HG02798 (cell line): ENCODE measurements at regions not wholly inside any gene's neighbourhood (a gene's known extent, or its start where the extent isn't known, plus 50 kb on each side); places are given as distances from the start of the nearest gene placed in this dataset.
"Not testable (repeated sequence)": the region's sequence is repeated elsewhere in the genome, so short reads cannot be mapped to it uniquely, and the experiment has no call there.

Source experiments
- ATAC-seq: cut with Tn5 transposase; IDR thresholded peaks from one replicate; pipeline ENCODE4 v1.9.1; 2021; ENCODE audit warnings: mild to moderate bottlenecking; ENCODE audit not compliant: unreplicated experiment, poor library complexity

- not testable (repeated sequence) for ATAC-seq
Observed at GRCh38 chr9:40097992-40098391, 742.5 kb downstream of the SPATA31A1 start.

- ATAC-seq: not testable (repeated sequence)
Observed at GRCh38 chr9:40106003-40106782, 750.7 kb downstream of the SPATA31A1 start.

GRCh38 chr9:40106783-40107248 is 751.3 kb downstream of the SPATA31A1 start:
- ATAC-seq: not testable (repeated sequence)

GRCh38 chr9:40107251-40107650 is 751.8 kb downstream of the SPATA31A1 start:
- not testable (repeated sequence) for ATAC-seq

GRCh38 chr9:40108465-40108864 is 753.0 kb downstream of the SPATA31A1 start:
- not testable (repeated sequence) for ATAC-seq

- ATAC-seq: not testable (repeated sequence)
Observed at GRCh38 chr9:40110751-40111150, 755.3 kb downstream of the SPATA31A1 start.

GRCh38 chr9:40111571-40111970 is 756.1 kb downstream of the SPATA31A1 start:
- not testable (repeated sequence) for ATAC-seq

GRCh38 chr9:40130598-40130997 is 775.1 kb downstream of the SPATA31A1 start:
- not testable (repeated sequence) for ATAC-seq

- peak; percentile 75 for ATAC-seq
Observed at GRCh38 chr9:40169204-40169603, 813.7 kb downstream of the SPATA31A1 start.

GRCh38 chr9:40173316-40173715 is 817.8 kb downstream of the SPATA31A1 start:
- not testable (repeated sequence) for ATAC-seq

GRCh38 chr9:40174035-40174434 is 818.6 kb downstream of the SPATA31A1 start:
- ATAC-seq: not testable (repeated sequence)

- not testable (repeated sequence) for ATAC-seq
Observed at GRCh38 chr9:40177403-40177802, 821.9 kb downstream of the SPATA31A1 start.

- not testable (repeated sequence) for ATAC-seq
Observed at GRCh38 chr9:40191403-40191802, 835.9 kb downstream of the SPATA31A1 start.

GRCh38 chr9:40192162-40192561 is 836.7 kb downstream of the SPATA31A1 start:
- not testable (repeated sequence) for ATAC-seq

- not testable (repeated sequence) for ATAC-seq
Observed at GRCh38 chr9:40196165-40196714, 840.8 kb downstream of the SPATA31A1 start.

- not testable (repeated sequence) for ATAC-seq
Observed at GRCh38 chr9:40196803-40197202, 841.3 kb downstream of the SPATA31A1 start.

- not testable (repeated sequence) for ATAC-seq
Observed at GRCh38 chr9:40221596-40222233, 866.2 kb downstream of the SPATA31A1 start.

GRCh38 chr9:40222617-40223200 is 867.2 kb downstream of the SPATA31A1 start:
- not testable (repeated sequence) for ATAC-seq

- ATAC-seq: not testable (repeated sequence)
Observed at GRCh38 chr9:40223353-40223752, 867.9 kb downstream of the SPATA31A1 start.
